GM12892 (cell line): ENCODE measurements at regions not wholly inside any gene's neighbourhood (a gene's known extent, or its start where the extent isn't known, plus 50 kb on each side); places are given as distances from the start of the nearest gene placed in this dataset.

Source experiments
- POLR2A ChIP-seq: IDR thresholded peaks from 2 replicates; pipeline ENCODE4 v1.6.1; 2011; ENCODE audit warnings: low read depth, low read length, control low read depth
- TAF1 ChIP-seq: IDR thresholded peaks from 2 replicates; pipeline ENCODE4 v1.6.1; 2011; ENCODE audit warnings: low read depth, mild to moderate bottlenecking, control low read depth, low read length, borderline replicate concordance

- TF ChIP-seq POLR2A (no peak), TAF1 (no peak)
These were observed 353.7 kb downstream of the INSC start for GRCh38 chr11:15468466-15468865.
